ENCODE measurements at regions not wholly inside any gene's neighbourhood (a gene's known extent, or its start where the extent isn't known, plus 50 kb on each side); places are given as distances from the start of the nearest gene placed in this dataset.
"Not testable (repeated sequence)": the region's sequence is repeated elsewhere in the genome, so short reads cannot be mapped to it uniquely, and the experiment has no call there.

- TF ChIP-seq CTCF, EZH2, EZH2phosphoT487 (IDR thresholded peaks at IDR 0.05): not testable (repeated sequence)
Observed at GRCh38 chr21:13812191-13812590, 202.6 kb downstream of the POTED start.

All from neural progenitor cell (in vitro differentiated cells).